ENCODE measurements at regions not wholly inside any gene's neighbourhood (a gene's known extent, or its start where the extent isn't known, plus 50 kb on each side); places are given as distances from the start of the nearest gene placed in this dataset.

DNA sequence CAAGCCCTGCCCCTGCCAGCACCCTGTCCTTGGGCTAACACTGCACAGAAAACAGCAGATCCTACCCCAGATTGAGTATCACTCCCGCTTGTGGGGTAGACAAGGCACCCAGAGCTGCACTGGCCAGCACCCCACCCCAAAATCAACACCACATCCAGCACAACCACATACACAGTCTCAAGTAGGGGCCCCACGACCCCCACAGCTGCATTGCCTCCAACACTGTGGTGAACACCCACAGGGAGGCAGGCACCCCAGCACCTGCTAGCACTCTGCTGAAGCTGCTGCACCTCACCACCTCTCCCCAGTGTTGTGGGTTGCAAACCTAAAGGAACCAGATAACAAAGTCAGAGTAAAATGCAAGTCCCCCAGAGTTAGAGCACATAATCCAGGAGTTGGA lies 589.9 kb downstream of the PCDH19 start:
- no peak for TF ChIP-seq ZNF202 (tag by site-specific recombination; IDR thresholded peaks at IDR 0.05; ENCODE audit: borderline replicate concordance)
- TF ChIP-seq, protein P1, sequence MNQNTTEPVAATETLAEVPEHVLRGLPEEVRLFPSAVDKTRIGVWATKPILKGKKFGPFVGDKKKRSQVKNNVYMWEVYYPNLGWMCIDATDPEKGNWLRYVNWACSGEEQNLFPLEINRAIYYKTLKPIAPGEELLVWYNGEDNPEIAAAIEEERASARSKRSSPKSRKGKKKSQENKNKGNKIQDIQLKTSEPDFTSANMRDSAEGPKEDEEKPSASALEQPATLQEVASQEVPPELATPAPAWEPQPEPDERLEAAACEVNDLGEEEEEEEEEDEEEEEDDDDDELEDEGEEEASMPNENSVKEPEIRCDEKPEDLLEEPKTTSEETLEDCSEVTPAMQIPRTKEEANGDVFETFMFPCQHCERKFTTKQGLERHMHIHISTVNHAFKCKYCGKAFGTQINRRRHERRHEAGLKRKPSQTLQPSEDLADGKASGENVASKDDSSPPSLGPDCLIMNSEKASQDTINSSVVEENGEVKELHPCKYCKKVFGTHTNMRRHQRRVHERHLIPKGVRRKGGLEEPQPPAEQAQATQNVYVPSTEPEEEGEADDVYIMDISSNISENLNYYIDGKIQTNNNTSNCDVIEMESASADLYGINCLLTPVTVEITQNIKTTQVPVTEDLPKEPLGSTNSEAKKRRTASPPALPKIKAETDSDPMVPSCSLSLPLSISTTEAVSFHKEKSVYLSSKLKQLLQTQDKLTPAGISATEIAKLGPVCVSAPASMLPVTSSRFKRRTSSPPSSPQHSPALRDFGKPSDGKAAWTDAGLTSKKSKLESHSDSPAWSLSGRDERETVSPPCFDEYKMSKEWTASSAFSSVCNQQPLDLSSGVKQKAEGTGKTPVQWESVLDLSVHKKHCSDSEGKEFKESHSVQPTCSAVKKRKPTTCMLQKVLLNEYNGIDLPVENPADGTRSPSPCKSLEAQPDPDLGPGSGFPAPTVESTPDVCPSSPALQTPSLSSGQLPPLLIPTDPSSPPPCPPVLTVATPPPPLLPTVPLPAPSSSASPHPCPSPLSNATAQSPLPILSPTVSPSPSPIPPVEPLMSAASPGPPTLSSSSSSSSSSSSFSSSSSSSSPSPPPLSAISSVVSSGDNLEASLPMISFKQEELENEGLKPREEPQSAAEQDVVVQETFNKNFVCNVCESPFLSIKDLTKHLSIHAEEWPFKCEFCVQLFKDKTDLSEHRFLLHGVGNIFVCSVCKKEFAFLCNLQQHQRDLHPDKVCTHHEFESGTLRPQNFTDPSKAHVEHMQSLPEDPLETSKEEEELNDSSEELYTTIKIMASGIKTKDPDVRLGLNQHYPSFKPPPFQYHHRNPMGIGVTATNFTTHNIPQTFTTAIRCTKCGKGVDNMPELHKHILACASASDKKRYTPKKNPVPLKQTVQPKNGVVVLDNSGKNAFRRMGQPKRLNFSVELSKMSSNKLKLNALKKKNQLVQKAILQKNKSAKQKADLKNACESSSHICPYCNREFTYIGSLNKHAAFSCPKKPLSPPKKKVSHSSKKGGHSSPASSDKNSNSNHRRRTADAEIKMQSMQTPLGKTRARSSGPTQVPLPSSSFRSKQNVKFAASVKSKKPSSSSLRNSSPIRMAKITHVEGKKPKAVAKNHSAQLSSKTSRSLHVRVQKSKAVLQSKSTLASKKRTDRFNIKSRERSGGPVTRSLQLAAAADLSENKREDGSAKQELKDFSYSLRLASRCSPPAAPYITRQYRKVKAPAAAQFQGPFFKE (tag by site-specific recombination; IDR thresholded peaks at IDR 0.05; ENCODE audit: borderline replicate concordance): no peak
- no peak for TF ChIP-seq TCF7L2 (IDR thresholded peaks at IDR 0.05; ENCODE audit: borderline replicate concordance, low read depth, low read length)
- no peak for TF ChIP-seq ZNF514 (tag by site-specific recombination; IDR thresholded peaks at IDR 0.05)
- no peak for TF ChIP-seq GLIS2 (tag by site-specific recombination; IDR thresholded peaks at IDR 0.05)
- TF ChIP-seq ZNF792 (tag by site-specific recombination; IDR thresholded peaks at IDR 0.05): no peak
- no peak for TF ChIP-seq ZBTB17 (tag by site-specific recombination; IDR thresholded peaks at IDR 0.05)
- TF ChIP-seq, protein P2, sequence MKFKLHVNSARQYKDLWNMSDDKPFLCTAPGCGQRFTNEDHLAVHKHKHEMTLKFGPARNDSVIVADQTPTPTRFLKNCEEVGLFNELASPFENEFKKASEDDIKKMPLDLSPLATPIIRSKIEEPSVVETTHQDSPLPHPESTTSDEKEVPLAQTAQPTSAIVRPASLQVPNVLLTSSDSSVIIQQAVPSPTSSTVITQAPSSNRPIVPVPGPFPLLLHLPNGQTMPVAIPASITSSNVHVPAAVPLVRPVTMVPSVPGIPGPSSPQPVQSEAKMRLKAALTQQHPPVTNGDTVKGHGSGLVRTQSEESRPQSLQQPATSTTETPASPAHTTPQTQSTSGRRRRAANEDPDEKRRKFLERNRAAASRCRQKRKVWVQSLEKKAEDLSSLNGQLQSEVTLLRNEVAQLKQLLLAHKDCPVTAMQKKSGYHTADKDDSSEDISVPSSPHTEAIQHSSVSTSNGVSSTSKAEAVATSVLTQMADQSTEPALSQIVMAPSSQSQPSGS (tag by site-specific recombination; IDR thresholded peaks at IDR 0.05; ENCODE audit: low read depth): no peak
- TF ChIP-seq ZNF184 (tag by site-specific recombination; IDR thresholded peaks at IDR 0.05): no peak
- TF ChIP-seq, protein P3, sequence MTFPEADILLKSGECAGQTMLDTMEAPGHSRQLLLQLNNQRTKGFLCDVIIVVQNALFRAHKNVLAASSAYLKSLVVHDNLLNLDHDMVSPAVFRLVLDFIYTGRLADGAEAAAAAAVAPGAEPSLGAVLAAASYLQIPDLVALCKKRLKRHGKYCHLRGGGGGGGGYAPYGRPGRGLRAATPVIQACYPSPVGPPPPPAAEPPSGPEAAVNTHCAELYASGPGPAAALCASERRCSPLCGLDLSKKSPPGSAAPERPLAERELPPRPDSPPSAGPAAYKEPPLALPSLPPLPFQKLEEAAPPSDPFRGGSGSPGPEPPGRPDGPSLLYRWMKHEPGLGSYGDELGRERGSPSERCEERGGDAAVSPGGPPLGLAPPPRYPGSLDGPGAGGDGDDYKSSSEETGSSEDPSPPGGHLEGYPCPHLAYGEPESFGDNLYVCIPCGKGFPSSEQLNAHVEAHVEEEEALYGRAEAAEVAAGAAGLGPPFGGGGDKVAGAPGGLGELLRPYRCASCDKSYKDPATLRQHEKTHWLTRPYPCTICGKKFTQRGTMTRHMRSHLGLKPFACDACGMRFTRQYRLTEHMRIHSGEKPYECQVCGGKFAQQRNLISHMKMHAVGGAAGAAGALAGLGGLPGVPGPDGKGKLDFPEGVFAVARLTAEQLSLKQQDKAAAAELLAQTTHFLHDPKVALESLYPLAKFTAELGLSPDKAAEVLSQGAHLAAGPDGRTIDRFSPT (tag by site-specific recombination; IDR thresholded peaks at IDR 0.05): no peak
- TF ChIP-seq ZBTB21 (tag by site-specific recombination; IDR thresholded peaks at IDR 0.05): no peak
- Histone ChIP-seq H3K9me3 (ENCODE audit: control insufficient read depth, insufficient read depth, low read depth, low read length) (no peaks in the 10 kb centered on the region), H3K4me1 (ENCODE audit: control insufficient read depth, insufficient read depth, low read length) (no peaks in the 10 kb centered on the region), H3K4me3 (ENCODE audit: low read depth, low read length) (no peak overlapping the region), H3K27ac (ENCODE audit: extremely low read depth, low read depth, low read length) (no peak overlapping the region), H3K36me3 (ENCODE audit: control insufficient read depth in 2 of 2, insufficient read depth in 1 of 2, low read length in 2 of 2) (no peaks in the 10 kb centered on the region)
- CTCF ChIA-PET: no interaction called here
- POLR2A ChIA-PET: no interaction called here

DNA sequence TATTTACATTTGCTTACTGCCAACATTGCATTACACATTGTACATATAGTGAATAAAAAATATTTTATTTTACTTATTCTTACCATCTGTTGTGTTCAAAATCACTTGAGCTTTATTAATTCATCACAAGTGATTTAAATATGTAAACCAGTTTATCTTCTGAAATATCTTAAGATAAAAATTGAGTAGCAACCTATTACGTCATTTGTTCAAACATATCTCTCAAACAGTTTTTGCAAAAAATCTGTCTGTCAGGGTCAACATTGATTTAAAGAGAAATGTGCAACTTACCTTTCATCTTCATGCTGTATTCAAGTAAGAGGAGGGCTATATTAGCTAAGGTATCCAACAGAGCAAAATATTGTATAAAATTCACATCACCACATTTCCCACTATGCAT lies 610.1 kb downstream of the PCDH19 start:
- TF ChIP-seq, protein P4, sequence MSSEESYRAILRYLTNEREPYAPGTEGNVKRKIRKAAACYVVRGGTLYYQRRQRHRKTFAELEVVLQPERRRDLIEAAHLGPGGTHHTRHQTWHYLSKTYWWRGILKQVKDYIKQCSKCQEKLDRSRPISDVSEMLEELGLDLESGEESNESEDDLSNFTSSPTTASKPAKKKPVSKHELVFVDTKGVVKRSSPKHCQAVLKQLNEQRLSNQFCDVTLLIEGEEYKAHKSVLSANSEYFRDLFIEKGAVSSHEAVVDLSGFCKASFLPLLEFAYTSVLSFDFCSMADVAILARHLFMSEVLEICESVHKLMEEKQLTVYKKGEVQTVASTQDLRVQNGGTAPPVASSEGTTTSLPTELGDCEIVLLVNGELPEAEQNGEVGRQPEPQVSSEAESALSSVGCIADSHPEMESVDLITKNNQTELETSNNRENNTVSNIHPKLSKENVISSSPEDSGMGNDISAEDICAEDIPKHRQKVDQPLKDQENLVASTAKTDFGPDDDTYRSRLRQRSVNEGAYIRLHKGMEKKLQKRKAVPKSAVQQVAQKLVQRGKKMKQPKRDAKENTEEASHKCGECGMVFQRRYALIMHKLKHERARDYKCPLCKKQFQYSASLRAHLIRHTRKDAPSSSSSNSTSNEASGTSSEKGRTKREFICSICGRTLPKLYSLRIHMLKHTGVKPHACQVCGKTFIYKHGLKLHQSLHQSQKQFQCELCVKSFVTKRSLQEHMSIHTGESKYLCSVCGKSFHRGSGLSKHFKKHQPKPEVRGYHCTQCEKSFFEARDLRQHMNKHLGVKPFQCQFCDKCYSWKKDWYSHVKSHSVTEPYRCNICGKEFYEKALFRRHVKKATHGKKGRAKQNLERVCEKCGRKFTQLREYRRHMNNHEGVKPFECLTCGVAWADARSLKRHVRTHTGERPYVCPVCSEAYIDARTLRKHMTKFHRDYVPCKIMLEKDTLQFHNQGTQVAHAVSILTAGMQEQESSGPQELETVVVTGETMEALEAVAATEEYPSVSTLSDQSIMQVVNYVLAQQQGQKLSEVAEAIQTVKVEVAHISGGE (tag by site-specific recombination; conservative IDR thresholded peaks at IDR 0.05; ENCODE audit: low read depth): no peak
- TF ChIP-seq ZNF473 (tag by site-specific recombination; IDR thresholded peaks at IDR 0.05): no peak
- TF ChIP-seq, protein P5, sequence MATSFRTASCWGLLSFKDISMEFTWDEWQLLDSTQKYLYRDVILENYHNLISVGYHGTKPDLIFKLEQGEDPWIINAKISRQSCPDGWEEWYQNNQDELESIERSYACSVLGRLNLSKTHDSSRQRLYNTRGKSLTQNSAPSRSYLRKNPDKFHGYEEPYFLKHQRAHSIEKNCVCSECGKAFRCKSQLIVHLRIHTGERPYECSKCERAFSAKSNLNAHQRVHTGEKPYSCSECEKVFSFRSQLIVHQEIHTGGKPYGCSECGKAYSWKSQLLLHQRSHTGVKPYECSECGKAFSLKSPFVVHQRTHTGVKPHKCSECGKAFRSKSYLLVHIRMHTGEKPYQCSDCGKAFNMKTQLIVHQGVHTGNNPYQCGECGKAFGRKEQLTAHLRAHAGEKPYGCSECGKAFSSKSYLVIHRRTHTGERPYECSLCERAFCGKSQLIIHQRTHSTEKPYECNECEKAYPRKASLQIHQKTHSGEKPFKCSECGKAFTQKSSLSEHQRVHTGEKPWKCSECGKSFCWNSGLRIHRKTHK (tag by site-specific recombination; IDR thresholded peaks at IDR 0.05): no peak
- TF ChIP-seq, protein P2 (tag by site-specific recombination; IDR thresholded peaks at IDR 0.05; ENCODE audit: low read depth): peak; percentile 53
- Histone ChIP-seq H3K4me3 (ENCODE audit: low read depth, low read length) (no peak overlapping the region), H3K27ac (ENCODE audit: extremely low read depth, low read depth, low read length) (no peak overlapping the region), H3K9me3 (ENCODE audit: control insufficient read depth, insufficient read depth, low read depth, low read length) (no peaks in the 10 kb centered on the region), H3K36me3 (ENCODE audit: control insufficient read depth in 2 of 2, insufficient read depth in 1 of 2, low read length in 2 of 2) (no peaks in the 10 kb centered on the region), H3K4me1 (ENCODE audit: control insufficient read depth, insufficient read depth, low read length) (no peaks in the 10 kb centered on the region)
- ChIA-PET CTCF (no interaction called here), POLR2A (no interaction called here)

All from HEK293 (cell line).